K562 (cell line): ENCODE measurements at regions not wholly inside any gene's neighbourhood (a gene's known extent, or its start where the extent isn't known, plus 50 kb on each side); places are given as distances from the start of the nearest gene placed in this dataset.

ENCODE experiments used
- BMI1 ChIP-seq: fragments of 150-350 bp; IDR thresholded peaks from 2 replicates; pipeline ENCODE4 v1.6.1; 2014; ENCODE audit warnings: low read length
- CEBPG ChIP-seq, 3 experiments: fragments of 200-800 bp in 1 of 3; sonication (Bioruptor generic) in 1 of 3; sonication (generic) in 1 of 3; formaldehyde crosslinking in 1 of 3; IDR thresholded peaks in 2 of 3; conservative IDR thresholded peaks in 1 of 3; 2 replicates each; pipeline versions ENCODE4 v1.6.1 to v1.8.0; 2016 to 2022; ENCODE audit warnings: missing compliant biosample characterization in 2 of 3, missing genetic modification characterization in 2 of 3, mild to moderate bottlenecking in 1 of 3, missing genetic modification reagents in 1 of 3
- DACH1 ChIP-seq: fragments of 450-650 bp; IDR thresholded peaks from 2 replicates; pipeline ENCODE4 v1.6.1; 2018; ENCODE audit not compliant: partially characterized antibody
- DNMT1 ChIP-seq: fragments of 450-650 bp; IDR thresholded peaks from 2 replicates; pipeline ENCODE4 v1.6.1; 2016; ENCODE audit warnings: antibody characterized with exemption, mild to moderate bottlenecking
- JUN ChIP-seq, 2 experiments: sonication (generic) in 1 of 2; formaldehyde crosslinking in 1 of 2; IDR thresholded peaks; 2 replicates each; pipeline versions ENCODE4 v1.6.1 to v1.8.0; 2012 to 2022; ENCODE audit warnings: borderline replicate concordance in 2 of 2, mild to moderate bottlenecking in 2 of 2, improper control_type of control experiment in 1 of 2, low read depth in 1 of 2, low read length in 1 of 2, missing genetic modification reagents in 1 of 2
- KLF6 ChIP-seq: fragments of 250-450 bp; sonication (Bioruptor Pico); IDR thresholded peaks from 2 replicates; pipeline ENCODE4 v1.4.0; 2020; ENCODE audit warnings: mild to moderate bottlenecking, moderate library complexity, borderline replicate concordance
- MEF2A ChIP-seq: IDR thresholded peaks from 2 replicates; pipeline ENCODE4 v1.6.1; 2011; ENCODE audit warnings: low read depth, mild to moderate bottlenecking, low read length, moderate library complexity; ENCODE audit not compliant: control insufficient read depth
- NFATC3 ChIP-seq: fragments of 450-650 bp; IDR thresholded peaks from 2 replicates; pipeline ENCODE4 v1.6.1; 2017; ENCODE audit warnings: mild to moderate bottlenecking
- NFIX ChIP-seq: fragments of 250-450 bp; sonication (Bioruptor Pico); IDR thresholded peaks from 2 replicates; pipeline ENCODE4 v1.4.0; 2020; ENCODE audit warnings: low read depth, mild to moderate bottlenecking, moderate library complexity
- NFXL1 ChIP-seq: fragments of 450-650 bp; formaldehyde crosslinking; IDR thresholded peaks from 2 replicates; pipeline ENCODE4 v1.4.0; 2021; ENCODE audit warnings: mild to moderate bottlenecking
- NR0B1 ChIP-seq: fragments of 450-650 bp; IDR thresholded peaks from one replicate; pipeline ENCODE4 v1.6.1; 2018; ENCODE audit warnings: mild to moderate bottlenecking, moderate library complexity; ENCODE audit not compliant: partially characterized antibody
- RAD21 ChIP-seq, 2 experiments: fragments of 250-450 bp in 1 of 2; fragments of 450-650 bp in 1 of 2; sonication (Bioruptor Pico) in 1 of 2; formaldehyde crosslinking in 1 of 2; IDR thresholded peaks in 1 of 2; conservative IDR thresholded peaks in 1 of 2; 2 replicates each; pipeline versions ENCODE4 v1.4.0 to v1.8.0; 2020 to 2022; ENCODE audit warnings: mild to moderate bottlenecking in 2 of 2, moderate library complexity in 1 of 2
- THAP12 ChIP-seq: fragments of 250-450 bp; sonication (Bioruptor Pico); IDR thresholded peaks from 2 replicates; pipeline ENCODE4 v1.9.0; 2021; ENCODE audit warnings: mild to moderate bottlenecking, inconsistent platforms
- UBTF ChIP-seq, 2 experiments: IDR thresholded peaks; 2 replicates each; pipeline ENCODE4 v1.6.1; 2012; ENCODE audit warnings: improper control_type of control experiment in 2 of 2, low read depth in 2 of 2, low read length in 2 of 2, borderline replicate concordance in 1 of 2
- ZBED1 ChIP-seq: IDR thresholded peaks from 2 replicates; pipeline ENCODE4 v1.6.1; 2014
- ZFP1 ChIP-seq: fragments of 450-650 bp; formaldehyde crosslinking; IDR thresholded peaks from 2 replicates; pipeline ENCODE4 v1.4.0; 2020; ENCODE audit warnings: mild to moderate bottlenecking, mixed read lengths
- ZKSCAN1 ChIP-seq: fragments of 150-350 bp; IDR thresholded peaks from 2 replicates; pipeline ENCODE4 v1.6.1; 2016; ENCODE audit warnings: low read depth, low read length
- ZNF23 ChIP-seq: fragments of 250-450 bp; sonication (Bioruptor Pico); IDR thresholded peaks from 2 replicates; pipeline ENCODE4 v1.4.0; 2020; ENCODE audit warnings: mild to moderate bottlenecking
- ZNF785 ChIP-seq: fragments of 250-450 bp; sonication (Bioruptor Pico); IDR thresholded peaks from 2 replicates; pipeline ENCODE4 v1.4.0; 2020; ENCODE audit warnings: mild to moderate bottlenecking
- TF ChIP-seq, protein P1 (sequence below): fragments of 250-450 bp; sonication (Bioruptor Pico); IDR thresholded peaks from 2 replicates; pipeline ENCODE4 v1.9.0; 2021; ENCODE audit warnings: mild to moderate bottlenecking

DNA sequence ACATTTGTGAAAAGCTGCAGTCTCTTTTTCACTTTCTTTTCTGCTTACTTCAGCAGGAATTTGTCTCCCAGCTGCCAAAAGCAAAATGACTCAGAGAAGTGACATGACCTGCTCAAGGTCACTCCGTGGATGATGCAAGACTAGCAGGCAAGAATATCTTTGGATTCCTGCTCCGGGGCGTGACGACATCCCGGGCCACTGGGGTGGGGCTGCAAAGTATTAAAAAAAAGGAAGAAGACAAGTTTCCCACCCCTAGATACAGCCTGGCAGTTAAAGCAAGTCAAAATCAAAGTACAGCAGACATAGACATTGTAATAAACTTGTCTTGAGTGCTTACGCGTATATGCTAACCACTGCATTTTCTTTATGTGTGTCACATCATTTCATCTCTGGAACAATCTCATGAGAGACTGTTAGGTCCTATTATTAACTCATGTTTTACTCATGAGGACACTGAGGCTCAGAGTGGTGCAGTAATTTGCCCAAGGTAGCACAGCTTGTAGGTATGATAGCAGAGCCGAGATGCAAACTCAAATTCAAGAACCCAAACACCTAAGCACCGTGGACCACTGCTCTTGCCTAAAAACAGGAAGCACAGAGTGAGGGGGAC, 485.2 kb upstream of the PROK2 start (continued):
- TF ChIP-seq NR0B1: no peak
- TF ChIP-seq, protein P1, sequence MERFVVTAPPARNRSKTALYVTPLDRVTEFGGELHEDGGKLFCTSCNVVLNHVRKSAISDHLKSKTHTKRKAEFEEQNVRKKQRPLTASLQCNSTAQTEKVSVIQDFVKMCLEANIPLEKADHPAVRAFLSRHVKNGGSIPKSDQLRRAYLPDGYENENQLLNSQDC: no peak
- TF ChIP-seq CEBPG (CRISPR knock-in tag; IDR thresholded peaks at IDR 0.05): peak; percentile 97
- TF ChIP-seq CEBPG (tag; conservative IDR thresholded peaks at IDR 0.05 in 1 of 2, IDR thresholded peaks at IDR 0.05 in 1 of 2): peak; percentile 99
- no peak for TF ChIP-seq THAP12 (CRISPR knock-in tag)
- TF ChIP-seq UBTF (IDR thresholded peaks at IDR 0.05; ENCODE audit: borderline replicate concordance in 1 of 2, low read depth in 2 of 2, low read length in 2 of 2): no peak
- no peak for TF ChIP-seq DACH1
- no peak for TF ChIP-seq MEF2A
- no peak for TF ChIP-seq ZNF785
- TF ChIP-seq ZFP1 (CRISPR knock-in tag): no peak
- TF ChIP-seq RAD21 (CRISPR knock-in tag; conservative IDR thresholded peaks at IDR 0.05 in 1 of 2, IDR thresholded peaks at IDR 0.05 in 1 of 2): peak; percentile 24 to 34; a peak in 3 of 4 replicates
- TF ChIP-seq BMI1: no peak
- no peak for TF ChIP-seq ZKSCAN1
- TF ChIP-seq NFATC3: no peak
- TF ChIP-seq ZBED1: no peak
- TF ChIP-seq DNMT1: no peak
- no peak for TF ChIP-seq NFXL1 (CRISPR knock-in tag)
- TF ChIP-seq KLF6 (CRISPR knock-in tag): peak; percentile 69; the same call in 1 of the 2 replicates
- TF ChIP-seq JUN (IDR thresholded peaks at IDR 0.05; ENCODE audit: borderline replicate concordance, low read depth, low read length): peak; percentile 97
- no peak for TF ChIP-seq JUN (CRISPR knock-in tag; IDR thresholded peaks at IDR 0.05; ENCODE audit: borderline replicate concordance)
- no peak for TF ChIP-seq NFIX (CRISPR knock-in tag)
- TF ChIP-seq ZNF23 (CRISPR knock-in tag): no peak
